CD8-positive, alpha-beta memory T cell (primary cell): ENCODE measurements at regions not wholly inside any gene's neighbourhood (a gene's known extent, or its start where the extent isn't known, plus 50 kb on each side); places are given as distances from the start of the nearest gene placed in this dataset.

ENCODE experiments used
- CTCF ChIA-PET: fragments of 350-600 bp; sonication (Branson Sonifier 250); formaldehyde crosslinking; loops from one replicate; lab custom pipeline; 2021; ENCODE audit warnings: antibody characterized with exemption; lab: Charles Lee
- POLR2A ChIA-PET: fragments of 350-600 bp; sonication (Branson Sonifier 250); formaldehyde crosslinking; loops from one replicate; lab custom pipeline; 2021; ENCODE audit warnings: antibody characterized with exemption; lab: Charles Lee
- DNase-seq, 5 donors: peaks; one replicate each; pipeline versions ENCODE4 v3.0.0 to v3.0.0-alpha.2; 2020 to 2022; ENCODE audit warnings: mixed read lengths in 1 of 5
- H3K27ac ChIP-seq: one replicate; pipeline ENCODE4 v1.7.0; 2013; ENCODE audit warnings: low read depth, mild to moderate bottlenecking, low read length, moderate library complexity
- H3K27me3 ChIP-seq: 2 replicates; pipeline ENCODE4 v1.7.0; 2013; ENCODE audit warnings: low read length, mild to moderate bottlenecking; ENCODE audit not compliant: insufficient read depth, poor library complexity, severe bottlenecking
- H3K36me3 ChIP-seq: 2 replicates; pipeline ENCODE4 v1.7.0; 2013; ENCODE audit warnings: mild to moderate bottlenecking, low read length, moderate library complexity; ENCODE audit not compliant: insufficient read depth
- H3K4me1 ChIP-seq: 2 replicates; pipeline ENCODE4 v1.7.0; 2013; ENCODE audit warnings: mild to moderate bottlenecking, low read length, moderate library complexity; ENCODE audit not compliant: insufficient read depth
- H3K4me3 ChIP-seq: 2 replicates; pipeline ENCODE4 v1.7.0; 2013; ENCODE audit warnings: mild to moderate bottlenecking, low read length
- H3K9me3 ChIP-seq: 2 replicates; pipeline ENCODE4 v1.7.0; 2013; ENCODE audit warnings: mild to moderate bottlenecking, low read length
- H3K27ac Mint-ChIP-seq, 8 donors: one replicate each; pipeline ENCODE4 v1.8.0; 2020 to 2021; ENCODE audit warnings: mixed read lengths in 8 of 8, mild to moderate bottlenecking in 6 of 8, inconsistent platforms in 3 of 8, moderate library complexity in 3 of 8
- H3K27me3 Mint-ChIP-seq, 2 donors: one replicate each; pipeline ENCODE4 v1.8.0; 2020 to 2021; ENCODE audit warnings: mixed read lengths in 2 of 2, mild to moderate bottlenecking in 1 of 2, moderate library complexity in 1 of 2
- H3K36me3 Mint-ChIP-seq, 3 donors: one replicate each; pipeline ENCODE4 v1.8.0; 2020 to 2021; ENCODE audit warnings: mixed read lengths in 3 of 3, inconsistent platforms in 1 of 3, mild to moderate bottlenecking in 1 of 3
- H3K4me1 Mint-ChIP-seq, 3 donors: one replicate each; pipeline ENCODE4 v1.8.0; 2020 to 2021; ENCODE audit warnings: mixed read lengths in 3 of 3, inconsistent platforms in 1 of 3, mild to moderate bottlenecking in 1 of 3
- H3K4me3 Mint-ChIP-seq, 7 donors: one replicate each; pipeline ENCODE4 v1.8.0; 2020 to 2021; ENCODE audit warnings: mixed read lengths in 7 of 7, mild to moderate bottlenecking in 6 of 7, moderate library complexity in 4 of 7, inconsistent platforms in 2 of 7
- H3K9me3 Mint-ChIP-seq, 5 donors: one replicate each; pipeline ENCODE4 v1.8.0; 2020 to 2022; ENCODE audit warnings: mixed read lengths in 5 of 5, mild to moderate bottlenecking in 3 of 5, moderate library complexity in 2 of 5, inconsistent platforms in 1 of 5

DNA sequence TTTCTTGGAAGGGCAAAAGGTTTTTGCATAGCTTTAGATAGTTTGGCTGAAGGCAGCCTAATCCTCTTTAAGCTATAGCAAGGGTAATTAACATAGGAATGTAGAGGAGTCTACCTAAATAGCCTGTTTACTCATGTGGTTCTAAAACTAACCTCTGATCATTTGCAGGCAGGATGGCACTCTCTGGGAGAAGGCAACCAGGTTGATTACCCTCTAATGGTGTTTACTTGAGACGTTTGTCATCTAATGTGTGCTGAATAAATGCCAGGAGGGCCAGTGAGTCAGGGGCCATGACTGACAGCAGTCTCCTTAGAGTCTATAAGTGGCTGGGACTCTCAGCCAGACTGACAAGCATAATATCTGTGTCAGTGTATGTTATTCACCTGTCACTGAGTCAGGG lies 286.4 kb downstream of the PCNX1 start:
- no peak for DNase-seq
- peaks cover 5 to 6% of the 10 kb centered on the region in 2 donors for H3K27me3 Mint-ChIP-seq
- H3K36me3 Mint-ChIP-seq, result peaks cover 0 to 2% (median 0%) of the 10 kb centered on the region in 3 donors
- H3K27ac ChIP-seq, result no peak overlapping the region
- POLR2A ChIA-PET, result no interaction called here
- H3K27me3 ChIP-seq, result no peaks in the 10 kb centered on the region
- no peaks in the 10 kb centered on the region for H3K4me1 ChIP-seq
- no peaks in the 10 kb centered on the region for H3K4me1 Mint-ChIP-seq
- H3K27ac Mint-ChIP-seq, result peak overlapping the region in 1 of 8 donors; percentile 52
- H3K4me3 ChIP-seq, result no peak overlapping the region
- no peaks in the 10 kb centered on the region for H3K9me3 ChIP-seq
- no peak overlapping the region for H3K4me3 Mint-ChIP-seq
- no peaks in the 10 kb centered on the region for H3K9me3 Mint-ChIP-seq
- CTCF ChIA-PET, result no interaction called here
- no peaks in the 10 kb centered on the region for H3K36me3 ChIP-seq

DNA sequence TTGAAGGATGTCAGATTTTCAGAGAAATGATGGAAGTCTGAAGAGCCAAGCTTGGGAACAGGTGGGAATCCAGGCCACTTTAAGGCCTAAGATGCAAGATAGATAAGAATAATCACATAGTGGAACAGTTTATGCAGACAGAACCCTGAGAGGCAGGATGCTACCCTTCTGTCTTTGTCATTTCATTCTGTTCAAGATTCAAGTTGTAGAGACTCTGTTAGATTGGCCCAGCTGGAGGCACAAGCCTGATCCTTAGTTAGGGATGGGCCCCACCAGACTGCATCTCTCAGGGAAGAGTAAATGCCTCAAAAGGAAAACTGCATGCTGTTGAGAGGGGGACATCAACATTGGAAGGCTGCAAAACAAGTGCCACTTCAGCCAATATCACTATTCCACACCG lies 287.0 kb downstream of the PCNX1 start:
- H3K27ac ChIP-seq, result no peak overlapping the region
- peaks cover 0 to 2% (median 0%) of the 10 kb centered on the region in 3 donors for H3K36me3 Mint-ChIP-seq
- H3K27me3 ChIP-seq, result no peaks in the 10 kb centered on the region
- DNase-seq, result no peak
- H3K9me3 ChIP-seq, result no peaks in the 10 kb centered on the region
- no peaks in the 10 kb centered on the region for H3K9me3 Mint-ChIP-seq
- H3K27me3 Mint-ChIP-seq, result peaks cover 5 to 6% of the 10 kb centered on the region in 2 donors
- no peaks in the 10 kb centered on the region for H3K36me3 ChIP-seq
- ChIA-PET CTCF (no interaction called here), POLR2A (no interaction called here)
- peak overlapping the region in 2 of 8 donors; percentile 30 to 52 for H3K27ac Mint-ChIP-seq
- no peaks in the 10 kb centered on the region for H3K4me1 Mint-ChIP-seq
- H3K4me3 ChIP-seq, result no peak overlapping the region
- H3K4me1 ChIP-seq, result no peaks in the 10 kb centered on the region
- H3K4me3 Mint-ChIP-seq, result no peak overlapping the region

DNA sequence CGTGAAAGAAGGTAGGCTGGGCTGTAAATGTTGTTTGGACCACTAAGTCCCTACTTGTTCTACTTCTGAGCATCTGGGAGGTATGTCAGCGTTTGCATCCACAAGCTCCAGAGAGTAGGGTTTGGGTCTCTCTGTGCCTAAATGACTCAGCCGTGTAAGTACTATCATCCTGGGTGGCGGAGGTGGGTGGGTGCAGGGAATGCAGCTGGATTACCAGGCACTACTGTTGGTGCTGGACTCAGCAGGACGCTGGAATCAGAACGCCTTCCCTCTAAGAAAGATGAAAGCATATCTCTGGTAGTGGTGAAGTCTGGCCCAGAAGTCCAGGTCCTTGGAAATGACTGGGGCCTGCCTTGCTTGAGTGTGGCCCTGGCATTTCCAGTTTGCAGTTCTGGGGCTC lies 289.7 kb downstream of the PCNX1 start:
- no peaks in the 10 kb centered on the region for H3K9me3 Mint-ChIP-seq
- H3K9me3 ChIP-seq, result no peaks in the 10 kb centered on the region
- H3K27ac Mint-ChIP-seq, result no peak overlapping the region
- no peaks in the 10 kb centered on the region for H3K27me3 ChIP-seq
- H3K27ac ChIP-seq, result no peak overlapping the region
- H3K4me1 ChIP-seq, result no peaks in the 10 kb centered on the region
- no peak overlapping the region for H3K4me3 Mint-ChIP-seq
- CTCF ChIA-PET, result no interaction called here
- H3K4me1 Mint-ChIP-seq, result no peaks in the 10 kb centered on the region
- peaks cover 3 to 8% of the 10 kb centered on the region in 2 donors for H3K27me3 Mint-ChIP-seq
- no peak overlapping the region for H3K4me3 ChIP-seq
- peaks cover 0 to 4% (median 0%) of the 10 kb centered on the region in 3 donors for H3K36me3 Mint-ChIP-seq
- no peak for DNase-seq
- POLR2A ChIA-PET, result no interaction called here
- H3K36me3 ChIP-seq, result no peaks in the 10 kb centered on the region

DNA sequence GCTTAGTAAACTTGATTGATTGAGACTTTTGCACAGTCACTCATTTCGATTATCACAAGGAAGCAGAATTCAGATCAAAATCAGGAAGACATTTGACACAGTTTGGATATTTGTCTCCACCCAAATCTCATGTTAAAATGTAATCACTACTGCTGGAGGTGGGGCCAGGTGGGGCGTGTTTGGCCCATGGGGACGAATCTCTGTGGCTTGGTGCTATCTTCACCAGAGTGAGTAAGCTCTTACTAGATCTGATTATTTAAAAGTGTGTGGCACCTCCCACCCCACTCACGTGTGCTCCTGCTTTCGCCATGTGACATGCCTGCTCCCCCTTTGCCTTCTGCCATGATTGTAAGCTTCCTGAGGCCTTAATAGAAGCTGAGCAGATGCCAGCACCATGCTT lies 291.4 kb downstream of the PCNX1 start:
- Mint-ChIP-seq H3K27ac (peak overlapping the region in 1 of 8 donors; percentile 20), H3K27me3 (peaks cover 0 to 4% of the 10 kb centered on the region in 2 donors), H3K36me3 (peaks cover 0 to 4% (median 0%) of the 10 kb centered on the region in 3 donors), H3K4me1 (peaks cover 0 to 4% (median 0%) of the 10 kb centered on the region in 3 donors), H3K9me3 (no peaks in the 10 kb centered on the region), H3K4me3 (no peak overlapping the region)
- Histone ChIP-seq H3K4me1 (no peaks in the 10 kb centered on the region), H3K27me3 (no peaks in the 10 kb centered on the region), H3K36me3 (no peaks in the 10 kb centered on the region), H3K4me3 (no peak overlapping the region), H3K27ac (no peak overlapping the region), H3K9me3 (no peaks in the 10 kb centered on the region)
- DNase-seq, result no peak
- CTCF ChIA-PET, result no interaction called here
- POLR2A ChIA-PET, result no interaction called here

DNA sequence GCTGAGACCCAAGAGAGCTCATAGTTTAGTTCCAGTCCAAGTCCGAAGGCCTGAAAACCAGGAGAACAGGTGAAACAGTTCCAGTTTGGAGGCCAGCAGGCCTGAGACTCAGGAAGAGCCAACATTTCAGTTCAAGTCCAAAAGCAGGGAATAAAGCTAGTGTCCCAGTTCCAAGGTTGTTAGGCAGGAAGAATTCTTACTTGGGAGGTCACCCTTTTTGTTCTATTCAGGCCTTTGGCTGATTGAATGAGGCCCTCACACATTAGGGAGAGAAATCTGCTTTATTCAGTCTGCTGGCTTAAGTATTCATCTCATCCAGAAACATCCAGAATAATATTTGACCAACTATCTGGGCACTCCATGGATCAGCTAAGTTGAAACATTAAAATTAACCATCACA lies 294.6 kb downstream of the PCNX1 start:
- ChIA-PET CTCF (interaction anchor here (1.3 kb wide), 1 partner anchor 35 kb away, joined by 3 read pairs; no protein-coding TSS in a partner anchor), POLR2A (no interaction called here)
- no peaks in the 10 kb centered on the region for H3K9me3 ChIP-seq
- no peaks in the 10 kb centered on the region for H3K4me1 ChIP-seq
- H3K36me3 Mint-ChIP-seq, result peaks cover 0 to 4% (median 3%) of the 10 kb centered on the region in 3 donors
- peaks cover 0 to 2% of the 10 kb centered on the region in 2 donors for H3K27me3 Mint-ChIP-seq
- H3K4me1 Mint-ChIP-seq, result peaks cover 0 to 4% (median 0%) of the 10 kb centered on the region in 3 donors
- H3K27ac Mint-ChIP-seq, result no peak overlapping the region
- H3K4me3 ChIP-seq, result no peak overlapping the region
- no peak overlapping the region for H3K4me3 Mint-ChIP-seq
- no peak overlapping the region for H3K27ac ChIP-seq
- no peaks in the 10 kb centered on the region for H3K9me3 Mint-ChIP-seq
- no peaks in the 10 kb centered on the region for H3K36me3 ChIP-seq
- no peak for DNase-seq
- H3K27me3 ChIP-seq, result no peaks in the 10 kb centered on the region

GRCh38 chr14:71202881-71203280 lies 295.6 kb downstream of the PCNX1 start:
- no peaks in the 10 kb centered on the region for H3K36me3 ChIP-seq
- ChIA-PET POLR2A (no interaction called here), CTCF (no interaction called here)
- H3K9me3 ChIP-seq, result no peaks in the 10 kb centered on the region
- H3K27ac ChIP-seq, result no peak overlapping the region
- H3K27me3 ChIP-seq, result no peaks in the 10 kb centered on the region
- peaks cover 0 to 4% (median 3%) of the 10 kb centered on the region in 3 donors for H3K36me3 Mint-ChIP-seq
- H3K4me3 Mint-ChIP-seq, result no peak overlapping the region
- H3K27ac Mint-ChIP-seq, result no peak overlapping the region
- no peak for DNase-seq
- H3K4me3 ChIP-seq, result no peak overlapping the region
- no peaks in the 10 kb centered on the region for H3K9me3 Mint-ChIP-seq
- H3K4me1 Mint-ChIP-seq, result peaks cover 0 to 4% (median 0%) of the 10 kb centered on the region in 3 donors
- H3K27me3 Mint-ChIP-seq, result peaks cover 0 to 2% of the 10 kb centered on the region in 2 donors
- no peaks in the 10 kb centered on the region for H3K4me1 ChIP-seq

DNA sequence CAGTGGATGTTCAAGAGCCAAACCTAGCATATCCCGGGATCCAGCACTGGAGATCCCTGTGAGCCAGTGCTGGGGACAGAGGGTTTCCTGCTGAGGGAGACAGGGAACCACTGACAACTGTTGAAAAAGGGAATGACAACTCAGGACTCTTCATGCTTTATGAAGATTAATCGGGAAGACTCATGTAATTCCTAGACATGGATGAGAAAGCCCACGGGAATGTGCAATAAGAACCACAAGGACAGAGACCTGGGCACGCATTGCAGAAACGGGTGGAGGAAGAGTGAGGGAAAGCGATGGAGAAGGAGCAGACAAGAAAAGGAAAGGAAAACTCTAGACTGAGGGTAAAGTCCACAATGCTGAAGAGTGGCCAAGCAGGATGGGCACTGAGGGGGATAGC lies 296.0 kb downstream of the PCNX1 start:
- no peaks in the 10 kb centered on the region for H3K9me3 Mint-ChIP-seq
- H3K4me3 Mint-ChIP-seq, result no peak overlapping the region
- ChIA-PET POLR2A (no interaction called here), CTCF (no interaction called here)
- H3K36me3 Mint-ChIP-seq, result peaks cover 0 to 4% (median 3%) of the 10 kb centered on the region in 3 donors
- H3K27ac ChIP-seq, result no peak overlapping the region
- peaks cover 0 to 4% (median 0%) of the 10 kb centered on the region in 3 donors for H3K4me1 Mint-ChIP-seq
- no peak for DNase-seq
- no peaks in the 10 kb centered on the region for H3K36me3 ChIP-seq
- H3K4me1 ChIP-seq, result no peaks in the 10 kb centered on the region
- H3K27me3 ChIP-seq, result no peaks in the 10 kb centered on the region
- peak overlapping the region in 1 of 8 donors; percentile 64 for H3K27ac Mint-ChIP-seq
- H3K27me3 Mint-ChIP-seq, result peaks cover 0 to 2% of the 10 kb centered on the region in 2 donors
- H3K4me3 ChIP-seq, result no peak overlapping the region
- no peaks in the 10 kb centered on the region for H3K9me3 ChIP-seq

DNA sequence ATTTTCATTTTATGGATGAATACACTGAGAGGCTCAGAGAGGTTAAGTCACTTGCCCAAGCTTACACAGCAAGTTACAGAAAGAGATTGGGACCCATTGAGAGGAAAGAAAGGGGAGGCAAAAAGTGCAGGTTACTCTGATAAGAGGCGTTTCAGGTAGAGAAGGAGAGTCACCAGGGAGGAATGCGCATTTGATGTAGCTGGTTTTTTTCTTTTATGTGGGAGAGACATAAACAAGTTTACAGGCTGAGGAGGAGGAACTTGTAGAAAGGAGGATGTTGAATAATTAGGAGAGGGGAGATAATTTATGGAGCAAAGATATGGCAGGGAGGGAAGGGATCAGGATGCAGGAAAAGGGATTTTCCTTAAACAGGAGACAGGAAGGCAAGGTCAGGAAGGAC lies 297.0 kb downstream of the PCNX1 start:
- POLR2A ChIA-PET, result no interaction called here
- Histone ChIP-seq H3K27ac (no peak overlapping the region), H3K4me1 (no peaks in the 10 kb centered on the region), H3K4me3 (no peak overlapping the region), H3K27me3 (no peaks in the 10 kb centered on the region), H3K9me3 (no peaks in the 10 kb centered on the region), H3K36me3 (no peaks in the 10 kb centered on the region)
- no peak overlapping the region for H3K4me3 Mint-ChIP-seq
- no peak for DNase-seq
- H3K9me3 Mint-ChIP-seq, result no peaks in the 10 kb centered on the region
- H3K36me3 Mint-ChIP-seq, result peaks cover 0 to 4% (median 3%) of the 10 kb centered on the region in 3 donors
- CTCF ChIA-PET, result no interaction called here
- H3K4me1 Mint-ChIP-seq, result peaks cover 0 to 4% (median 0%) of the 10 kb centered on the region in 3 donors
- H3K27ac Mint-ChIP-seq, result peak overlapping the region in 1 of 8 donors; percentile 59
- H3K27me3 Mint-ChIP-seq, result peaks cover 0 to 2% of the 10 kb centered on the region in 2 donors
